ENCODE measurements at regions not wholly inside any gene's neighbourhood (a gene's known extent, or its start where the extent isn't known, plus 50 kb on each side); places are given as distances from the start of the nearest gene placed in this dataset.

- TF ChIP-seq RCOR1 (IDR thresholded peaks at IDR 0.05; ENCODE audit: insufficient replicate concordance, low read length): no peak
- no peak for TF ChIP-seq RAD21 (IDR thresholded peaks at IDR 0.05; ENCODE audit: low read length)
- no peak for TF ChIP-seq CTCF (conservative IDR thresholded peaks at IDR 0.05; ENCODE audit: low read depth, low read length)
- no peak for TF ChIP-seq POLR2A (IDR thresholded peaks at IDR 0.05; ENCODE audit: low read depth, low read length)
- TF ChIP-seq ELK1 (IDR thresholded peaks at IDR 0.05; ENCODE audit: borderline replicate concordance, low read depth, low read length): no peak
- no peak for TF ChIP-seq USF2 (IDR thresholded peaks at IDR 0.05; ENCODE audit: low read depth, low read length)
- no peak for TF ChIP-seq BHLHE40 (IDR thresholded peaks at IDR 0.05; ENCODE audit: low read depth, low read length)
- no peak for TF ChIP-seq FOS (IDR thresholded peaks at IDR 0.05; ENCODE audit: low read depth, low read length)
- no peak for TF ChIP-seq CEBPB (IDR thresholded peaks at IDR 0.05; ENCODE audit: low read depth, low read length)
- TF ChIP-seq SMC3 (IDR thresholded peaks at IDR 0.05; ENCODE audit: low read depth, low read length): no peak
- no peak for TF ChIP-seq MXI1 (IDR thresholded peaks at IDR 0.05; ENCODE audit: borderline replicate concordance, low read depth, low read length)
- TF ChIP-seq NFE2L2 (IDR thresholded peaks at IDR 0.05; ENCODE audit: low read depth, low read length): no peak
- no peak for TF ChIP-seq MAZ (IDR thresholded peaks at IDR 0.05; ENCODE audit: borderline replicate concordance, low read depth, low read length)
Measured at GRCh38 chr12:131378176-131378842, 332.6 kb upstream of the SFSWAP start.

All from IMR-90 (cell line).